BJ (cell line): ENCODE measurements at regions not wholly inside any gene's neighbourhood (a gene's known extent, or its start where the extent isn't known, plus 50 kb on each side); places are given as distances from the start of the nearest gene placed in this dataset.

Source experiments
- CTCF ChIA-PET: fragments of 350-600 bp; formaldehyde crosslinking; extraction: SDS; loops from one replicate; lab custom pipeline; 2021; ENCODE audit warnings: antibody characterized with exemption, inconsistent platforms; lab: Yijun Ruan, JAX
- POLR2A ChIA-PET: fragments of 300-600 bp; sonication (Branson Sonifier 250); formaldehyde crosslinking; extraction: SDS; loops from one replicate; lab custom pipeline; 2021; ENCODE audit warnings: antibody characterized with exemption; lab: Charles Lee
- DNase-seq: peaks from one replicate; pipeline ENCODE4 v3.0.0-alpha.2; 2011; ENCODE audit warnings: low read depth
- H3K27me3 ChIP-seq: 2 replicates; pipeline ENCODE4 v1.6.0; 2011; ENCODE audit warnings: low read length; ENCODE audit not compliant: control insufficient read depth, insufficient read depth
- H3K36me3 ChIP-seq: 2 replicates; pipeline ENCODE4 v1.5.1; 2011; ENCODE audit warnings: low read length; ENCODE audit not compliant: control insufficient read depth, insufficient read depth
- H3K4me3 ChIP-seq: 2 replicates; pipeline ENCODE4 v1.5.1; 2011; ENCODE audit warnings: low read depth, mild to moderate bottlenecking, control low read depth, low read length
- TF ChIP-seq, protein P1 (sequence below): IDR thresholded peaks from 2 replicates; pipeline ENCODE4 v1.5.1; 2011; ENCODE audit warnings: low read depth, mild to moderate bottlenecking, control low read depth, inconsistent platforms, low read length, moderate library complexity; ENCODE audit not compliant: insufficient read depth

DNA sequence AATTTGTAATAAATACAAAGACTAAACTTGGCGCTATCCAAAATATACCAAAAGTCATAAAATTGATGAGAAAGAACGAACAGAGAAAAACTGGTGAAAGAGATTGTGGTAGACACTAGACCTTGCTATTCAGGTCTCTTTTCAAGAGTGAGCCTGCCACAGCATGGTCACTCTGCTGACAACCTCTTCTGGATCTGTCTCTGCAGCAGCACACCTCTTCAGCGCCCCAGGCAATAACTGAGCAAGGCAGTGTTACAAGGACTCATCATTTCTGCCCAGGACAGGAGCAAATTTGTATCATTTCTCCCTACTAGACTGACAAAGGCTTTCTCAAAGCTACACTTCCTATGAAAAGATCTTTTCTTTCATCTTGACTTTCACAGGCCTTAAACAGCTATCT is 976.0 kb downstream of the DNAJB9 start:
- TF ChIP-seq, protein P1, sequence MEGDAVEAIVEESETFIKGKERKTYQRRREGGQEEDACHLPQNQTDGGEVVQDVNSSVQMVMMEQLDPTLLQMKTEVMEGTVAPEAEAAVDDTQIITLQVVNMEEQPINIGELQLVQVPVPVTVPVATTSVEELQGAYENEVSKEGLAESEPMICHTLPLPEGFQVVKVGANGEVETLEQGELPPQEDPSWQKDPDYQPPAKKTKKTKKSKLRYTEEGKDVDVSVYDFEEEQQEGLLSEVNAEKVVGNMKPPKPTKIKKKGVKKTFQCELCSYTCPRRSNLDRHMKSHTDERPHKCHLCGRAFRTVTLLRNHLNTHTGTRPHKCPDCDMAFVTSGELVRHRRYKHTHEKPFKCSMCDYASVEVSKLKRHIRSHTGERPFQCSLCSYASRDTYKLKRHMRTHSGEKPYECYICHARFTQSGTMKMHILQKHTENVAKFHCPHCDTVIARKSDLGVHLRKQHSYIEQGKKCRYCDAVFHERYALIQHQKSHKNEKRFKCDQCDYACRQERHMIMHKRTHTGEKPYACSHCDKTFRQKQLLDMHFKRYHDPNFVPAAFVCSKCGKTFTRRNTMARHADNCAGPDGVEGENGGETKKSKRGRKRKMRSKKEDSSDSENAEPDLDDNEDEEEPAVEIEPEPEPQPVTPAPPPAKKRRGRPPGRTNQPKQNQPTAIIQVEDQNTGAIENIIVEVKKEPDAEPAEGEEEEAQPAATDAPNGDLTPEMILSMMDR, result no peak
- H3K36me3 ChIP-seq, result no peaks in the 10 kb centered on the region
- no peak for DNase-seq
- CTCF ChIA-PET, result no interaction called here
- POLR2A ChIA-PET, result no interaction called here
- no peak overlapping the region for H3K4me3 ChIP-seq
- H3K27me3 ChIP-seq, result no peaks in the 10 kb centered on the region

DNA sequence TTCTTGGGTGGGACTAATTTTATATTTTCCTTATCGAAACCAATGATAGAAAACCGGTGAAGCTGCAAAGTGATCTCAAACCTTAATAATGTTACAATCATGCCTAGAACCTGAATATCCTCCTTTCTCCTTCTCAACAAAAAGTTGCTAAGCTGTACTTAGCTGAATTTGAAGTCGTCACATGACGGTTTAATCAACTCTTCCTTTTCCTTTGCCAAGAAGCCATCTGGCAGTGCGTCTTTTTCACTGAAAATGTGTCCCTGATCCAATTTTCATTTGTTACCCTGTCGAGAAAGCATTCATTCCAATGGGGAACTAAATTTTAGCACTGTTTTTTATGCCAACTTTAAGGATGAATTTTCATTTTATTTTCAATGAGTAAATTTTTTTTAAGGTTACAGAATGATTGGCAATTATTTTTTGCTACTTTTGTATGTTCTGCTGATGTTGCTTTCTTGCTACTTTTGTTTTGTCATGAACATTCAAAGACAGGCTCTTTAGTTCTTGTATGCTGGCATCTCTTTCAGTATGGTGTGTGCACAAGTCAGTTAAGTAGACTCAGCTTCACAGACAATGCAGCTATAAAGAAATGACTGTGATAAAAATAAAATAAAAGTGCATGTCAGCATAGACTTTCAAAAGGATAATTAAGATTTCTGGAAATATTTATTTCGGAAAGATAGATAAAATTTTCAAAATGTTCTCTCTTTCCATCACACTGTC is 980.0 kb downstream of the DNAJB9 start:
- Histone ChIP-seq H3K36me3 (no peaks in the 10 kb centered on the region), H3K4me3 (no peak overlapping the region), H3K27me3 (no peaks in the 10 kb centered on the region)
- TF ChIP-seq, protein P1, result no peak
- ChIA-PET CTCF (no interaction called here), POLR2A (no interaction called here)
- DNase-seq, result no peak

DNA sequence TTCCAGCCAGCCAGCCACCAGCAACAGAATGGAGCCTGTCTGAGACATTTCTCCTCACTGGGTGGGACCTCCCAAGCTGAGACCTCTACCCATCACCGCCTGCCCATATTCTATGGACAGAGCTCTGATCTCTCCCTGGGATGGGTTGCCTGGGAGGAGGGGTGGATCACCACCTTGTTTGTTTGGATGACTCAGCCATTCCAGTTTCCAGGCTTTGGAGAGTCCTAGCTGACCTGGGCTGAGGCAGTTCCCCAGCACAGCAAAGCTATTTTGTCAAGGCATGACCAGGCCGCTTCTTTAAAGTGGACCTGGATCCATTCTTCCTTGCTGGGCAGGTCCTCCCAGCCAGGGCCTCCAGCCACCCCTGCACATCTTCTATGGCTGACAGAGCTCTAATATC is 982.3 kb downstream of the DNAJB9 start:
- Histone ChIP-seq H3K27me3 (no peaks in the 10 kb centered on the region), H3K36me3 (no peaks in the 10 kb centered on the region), H3K4me3 (no peak overlapping the region)
- TF ChIP-seq, protein P1, result no peak
- DNase-seq, result no peak
- ChIA-PET CTCF (no interaction called here), POLR2A (no interaction called here)

DNA sequence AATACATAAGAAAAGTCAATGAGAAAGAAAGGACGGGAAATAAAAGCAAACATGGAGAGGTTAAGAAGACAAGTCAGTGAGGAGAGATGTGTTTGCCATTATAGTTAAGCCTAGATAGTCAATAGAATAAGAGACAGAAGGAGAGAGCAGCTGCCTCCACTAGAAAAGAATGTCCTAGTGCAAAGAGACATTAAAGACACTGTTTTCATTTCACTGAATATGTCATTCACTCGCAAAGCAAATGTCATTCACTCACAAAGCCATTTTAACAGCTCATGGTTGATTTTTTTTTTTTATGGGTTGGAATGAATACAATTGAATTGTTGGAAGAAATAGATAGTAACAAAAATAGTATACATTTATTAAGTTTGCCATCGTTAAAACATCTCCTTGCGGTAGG is 1007.6 kb downstream of the DNAJB9 start:
- TF ChIP-seq, protein P1, result no peak
- no peak for DNase-seq
- ChIA-PET CTCF (no interaction called here), POLR2A (no interaction called here)
- no peaks in the 10 kb centered on the region for H3K27me3 ChIP-seq
- H3K4me3 ChIP-seq, result no peak overlapping the region
- H3K36me3 ChIP-seq, result no peaks in the 10 kb centered on the region

DNA sequence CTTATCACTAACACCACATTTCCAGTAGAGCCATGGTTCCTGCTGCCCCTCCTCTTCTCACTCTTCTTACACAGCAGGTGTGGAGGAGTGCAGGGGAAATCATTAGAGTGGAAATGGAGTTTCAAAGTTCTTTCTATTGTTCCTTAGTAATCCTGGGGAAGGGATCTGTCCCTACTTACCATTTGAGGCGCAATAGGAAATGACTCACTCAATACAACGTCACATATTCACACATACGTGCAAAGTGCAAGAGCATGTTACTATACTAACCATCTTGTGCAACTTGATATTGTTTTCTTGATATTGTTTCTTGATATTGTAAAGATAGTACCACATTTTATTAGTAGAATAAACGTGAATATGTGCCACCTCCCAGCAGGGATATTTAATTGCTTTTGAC is 1010.2 kb downstream of the DNAJB9 start:
- H3K27me3 ChIP-seq, result no peaks in the 10 kb centered on the region
- no peak for DNase-seq
- ChIA-PET POLR2A (no interaction called here), CTCF (no interaction called here)
- H3K4me3 ChIP-seq, result no peak overlapping the region
- H3K36me3 ChIP-seq, result no peaks in the 10 kb centered on the region
- TF ChIP-seq, protein P1, result no peak
